ENCODE measurements at regions not wholly inside any gene's neighbourhood (a gene's known extent, or its start where the extent isn't known, plus 50 kb on each side); places are given as distances from the start of the nearest gene placed in this dataset.

DNA sequence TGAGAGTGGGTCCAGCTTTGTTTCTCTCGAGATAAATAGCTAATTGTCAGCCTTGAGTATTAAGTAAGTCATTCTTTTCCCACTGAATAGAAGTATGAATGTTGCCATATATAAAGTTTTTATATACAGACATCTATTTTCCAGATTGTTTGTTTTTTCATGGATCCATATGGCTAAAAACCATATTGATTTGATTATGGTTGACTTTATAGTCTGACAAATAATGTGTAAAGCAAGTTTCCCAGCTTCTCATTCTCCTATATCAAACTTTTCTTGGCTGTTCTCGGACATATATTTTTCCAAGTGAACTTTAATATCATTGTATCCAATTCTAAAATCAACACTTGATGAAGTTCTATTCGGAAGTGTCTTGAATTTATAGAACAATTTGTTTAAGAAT, 352.4 kb upstream of the MEOX2 start:
- in situ Hi-C loops (cut with MboI; ENCODE audit: low sequenced_read_pairs): no loop called here

More for the DNA sequence above, 352.4 kb upstream of the MEOX2 start:
- H4K5ac ChIP-seq (ENCODE audit: low read depth, low read length): no peak overlapping the region
- no peak overlapping the region for H4K8ac ChIP-seq (ENCODE audit: low read depth in 2 of 2, low read length in 2 of 2)
- ChIA-PET POLR2A (ENCODE audit: unreplicated experiment) (no interaction called here), CTCF (no interaction called here)
- H2AK9ac ChIP-seq (replicated peaks; ENCODE audit: low read depth, low read length, poor library complexity): no peak overlapping the region
- no peak for ATAC-seq (ENCODE audit: low read depth)
- no TSS peak for BruUV-seq (replicated peaks)
- no peaks in the 10 kb centered on the region for H4K20me1 ChIP-seq (ENCODE audit: insufficient read depth, low read length)
- H3K18ac ChIP-seq (ENCODE audit: low read depth, low read length): no peak overlapping the region
- intact Hi-C loops (cut with micrococcal nuclease) (no loop called here), dilution Hi-C loops (cut with HindIII; ENCODE audit: low sequenced_read_pairs, unreplicated experiment) (no loop called here)
- no peak overlapping the region for H2BK5ac ChIP-seq (ENCODE audit: low read depth, low read length, poor library complexity, severe bottlenecking)
- no peak overlapping the region for H2BK120ac ChIP-seq (ENCODE audit: low read depth, low read length)
- H3K4me2 ChIP-seq (ENCODE audit: low read depth, low read length): no peak overlapping the region
- H3K27ac ChIP-seq (ENCODE audit: insufficient read depth, low read length): no peak overlapping the region
- H3K4ac ChIP-seq (ENCODE audit: low read depth, low read length): no peak overlapping the region
- no peak overlapping the region for H2AFZ ChIP-seq (replicated peaks; ENCODE audit: low read length, poor library complexity)
- H4K91ac ChIP-seq (ENCODE audit: insufficient read depth, low read depth, low read length): no peak overlapping the region
- no peak for DNase-seq
- no peaks in the 10 kb centered on the region for H3K27me3 ChIP-seq (ENCODE audit: control insufficient read depth, insufficient read depth, low read length)
- no peak overlapping the region for H3K4me3 ChIP-seq (ENCODE audit: insufficient read depth, low read depth, low read length)
- no peak overlapping the region for H3K9ac ChIP-seq (ENCODE audit: low read depth, low read length)
- H3K36me3 ChIP-seq (ENCODE audit: control insufficient read depth, insufficient read depth, low read length): no peaks in the 10 kb centered on the region
- H2BK15ac ChIP-seq (ENCODE audit: low read depth, low read length): no peak overlapping the region
- H3K14ac ChIP-seq (replicated peaks; ENCODE audit: low read depth, low read length): no peak overlapping the region
- peaks cover 4% of the 10 kb centered on the region for H3K4me1 ChIP-seq (ENCODE audit: control insufficient read depth, insufficient read depth, low read length)
- TF ChIP-seq, protein P1, sequence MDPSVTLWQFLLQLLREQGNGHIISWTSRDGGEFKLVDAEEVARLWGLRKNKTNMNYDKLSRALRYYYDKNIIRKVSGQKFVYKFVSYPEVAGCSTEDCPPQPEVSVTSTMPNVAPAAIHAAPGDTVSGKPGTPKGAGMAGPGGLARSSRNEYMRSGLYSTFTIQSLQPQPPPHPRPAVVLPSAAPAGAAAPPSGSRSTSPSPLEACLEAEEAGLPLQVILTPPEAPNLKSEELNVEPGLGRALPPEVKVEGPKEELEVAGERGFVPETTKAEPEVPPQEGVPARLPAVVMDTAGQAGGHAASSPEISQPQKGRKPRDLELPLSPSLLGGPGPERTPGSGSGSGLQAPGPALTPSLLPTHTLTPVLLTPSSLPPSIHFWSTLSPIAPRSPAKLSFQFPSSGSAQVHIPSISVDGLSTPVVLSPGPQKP (IDR thresholded peaks at IDR 0.05; ENCODE audit: borderline replicate concordance, low read depth, low read length): no peak
- no peak for TF ChIP-seq MAZ (IDR thresholded peaks at IDR 0.05; ENCODE audit: borderline replicate concordance, low read depth, low read length)
- no peaks in the 10 kb centered on the region for H3K9me3 ChIP-seq (ENCODE audit: control insufficient read depth, insufficient read depth, low read length)
- no peak overlapping the region for H2AK5ac ChIP-seq (ENCODE audit: low read depth, low read length)
- H3K79me1 ChIP-seq (ENCODE audit: low read depth in 1 of 2, low read length in 2 of 2): no peaks in the 10 kb centered on the region
- H3K23ac ChIP-seq (ENCODE audit: low read depth, low read length): no peak overlapping the region
- H3K56ac ChIP-seq (ENCODE audit: extremely low read depth, insufficient read depth, low read length): no peak overlapping the region
- H2BK20ac ChIP-seq (ENCODE audit: low read depth, low read length): no peak overlapping the region
- H3K9me1 ChIP-seq (ENCODE audit: insufficient read depth, low read length): no peaks in the 10 kb centered on the region; the same call in 1 of the 2 replicates
- WGBS, 2 experiments (ENCODE audit: extremely low coverage in 2 of 2, insufficient read length in 1 of 2): no CpG with 5 or more reads among the region's 3 CpGs
